GM21360 (cell line): ENCODE measurements at regions not wholly inside any gene's neighbourhood (a gene's known extent, or its start where the extent isn't known, plus 50 kb on each side); places are given as distances from the start of the nearest gene placed in this dataset.
"Not testable (repeated sequence)": the region's sequence is repeated elsewhere in the genome, so short reads cannot be mapped to it uniquely, and the experiment has no call there.

Source experiments
- ATAC-seq: cut with Tn5 transposase; IDR thresholded peaks from one replicate; pipeline ENCODE4 v1.9.1; 2021; ENCODE audit warnings: mild to moderate bottlenecking, moderate library complexity; ENCODE audit not compliant: unreplicated experiment

DNA sequence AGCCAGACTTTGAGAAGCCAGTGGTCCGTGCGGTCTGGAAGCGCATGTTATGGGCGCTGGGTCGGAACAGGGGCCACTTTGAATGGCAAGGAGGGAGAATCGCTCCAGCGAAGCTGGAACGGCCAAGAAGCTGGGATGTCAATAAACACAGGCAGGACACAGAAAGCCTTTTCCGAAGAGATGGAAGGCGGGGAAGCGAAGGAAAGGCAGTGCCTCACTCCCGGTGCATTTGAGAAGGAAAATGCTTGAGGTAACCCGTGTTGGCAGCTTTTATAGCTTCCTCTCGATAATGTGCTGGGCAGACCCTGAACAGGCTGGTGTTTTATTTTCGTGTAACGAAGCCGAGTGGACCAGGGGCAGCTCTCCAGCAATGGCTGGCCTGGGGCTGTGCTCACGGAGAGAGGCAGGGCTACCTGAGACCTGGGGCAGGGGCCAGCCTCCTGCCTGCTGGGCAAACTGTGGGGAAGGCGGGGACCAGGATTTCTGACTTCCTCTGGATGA is 84.2 kb upstream of the SPRY4 start:
- ATAC-seq = no peak

DNA sequence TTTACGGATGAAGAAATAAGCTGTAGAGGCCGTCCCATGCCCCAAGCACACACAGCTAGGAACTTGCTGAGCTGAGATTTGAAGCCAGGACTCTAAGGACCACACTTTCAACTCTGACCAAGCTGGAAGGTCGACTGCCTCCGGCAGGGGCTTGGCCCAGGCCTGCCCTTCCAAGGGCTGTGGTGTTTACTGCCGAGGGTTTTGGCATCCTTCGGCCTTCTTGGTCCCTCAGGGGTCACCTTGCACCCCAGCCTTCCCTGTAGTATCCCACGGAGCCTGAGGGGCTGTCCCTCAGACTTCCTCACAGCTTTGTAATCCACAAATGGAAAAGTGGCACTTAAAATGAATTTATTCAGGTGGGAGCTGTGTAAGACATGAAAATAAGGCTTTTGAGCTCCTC is 83.7 kb upstream of the SPRY4 start:
- no peak for ATAC-seq

DNA sequence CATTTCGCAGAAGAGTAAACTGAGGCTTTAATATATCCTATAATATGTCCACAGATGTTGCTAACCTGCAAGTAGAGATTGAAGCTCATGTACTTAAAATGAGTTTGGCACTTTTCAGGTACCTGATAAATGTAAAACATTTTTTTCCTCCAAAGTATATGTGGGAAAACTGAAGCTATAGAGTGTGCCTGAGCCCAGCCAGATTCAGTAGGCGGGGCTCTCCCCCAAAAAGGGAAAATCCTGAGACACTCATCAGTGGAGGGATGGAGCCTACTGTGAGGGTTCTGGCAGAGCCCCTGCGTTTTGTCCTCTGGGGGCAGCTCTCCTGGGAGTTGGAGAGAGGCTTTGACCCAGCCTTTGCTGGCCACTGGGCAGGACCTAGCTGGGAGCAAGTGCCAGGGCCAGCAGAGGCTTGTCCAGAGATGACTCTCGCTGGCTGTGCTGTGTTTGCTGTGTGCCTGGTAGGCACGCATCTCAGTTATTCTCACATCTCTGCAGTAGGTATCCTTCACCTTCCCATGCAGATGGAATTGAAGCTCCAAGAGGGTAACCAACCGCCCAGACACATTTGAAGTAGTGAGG is 81.1 kb upstream of the SPRY4 start:
- no peak for ATAC-seq

DNA sequence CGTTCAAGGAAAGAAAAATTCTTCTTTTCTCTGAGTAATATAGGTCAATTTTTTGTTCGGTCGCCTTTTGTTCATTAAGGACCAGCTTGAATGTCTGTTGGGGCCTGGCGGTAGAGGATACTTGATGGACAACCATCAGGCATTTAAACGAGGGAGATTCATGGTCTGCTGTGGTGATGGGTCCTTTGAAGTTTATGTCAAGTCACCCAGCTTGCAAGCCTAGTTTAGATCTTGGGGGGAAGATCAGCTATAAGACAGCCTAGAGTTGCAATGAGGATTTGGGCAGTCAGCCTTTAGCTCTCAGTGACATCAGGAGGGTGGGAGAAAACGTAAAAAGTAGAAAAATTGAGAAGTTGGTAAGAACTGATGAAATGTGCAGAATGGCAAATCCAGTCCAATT is 80.2 kb upstream of the SPRY4 start:
- ATAC-seq = no peak

DNA sequence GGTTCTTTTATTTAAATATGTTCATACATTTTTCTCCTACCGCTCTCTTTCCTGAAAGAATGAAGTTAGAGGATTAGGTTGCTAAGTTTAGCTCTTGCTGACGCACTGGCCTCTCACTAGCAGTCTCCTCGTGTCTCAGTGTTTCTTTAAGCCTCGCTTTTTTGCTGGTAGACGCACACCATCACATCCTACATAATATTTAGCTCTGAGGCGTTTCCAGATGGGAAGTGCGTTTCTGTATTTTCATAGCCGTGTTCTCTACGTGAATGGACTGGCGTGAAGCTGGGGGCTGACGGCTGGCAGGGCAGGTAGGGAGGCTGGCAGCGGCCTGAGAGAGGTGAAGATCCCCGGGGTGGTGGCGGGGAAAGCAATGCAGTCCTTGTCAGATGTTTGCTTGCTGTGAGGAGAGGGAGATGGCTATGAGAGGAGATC is 79.2 kb upstream of the SPRY4 start:
- ATAC-seq = no peak

DNA sequence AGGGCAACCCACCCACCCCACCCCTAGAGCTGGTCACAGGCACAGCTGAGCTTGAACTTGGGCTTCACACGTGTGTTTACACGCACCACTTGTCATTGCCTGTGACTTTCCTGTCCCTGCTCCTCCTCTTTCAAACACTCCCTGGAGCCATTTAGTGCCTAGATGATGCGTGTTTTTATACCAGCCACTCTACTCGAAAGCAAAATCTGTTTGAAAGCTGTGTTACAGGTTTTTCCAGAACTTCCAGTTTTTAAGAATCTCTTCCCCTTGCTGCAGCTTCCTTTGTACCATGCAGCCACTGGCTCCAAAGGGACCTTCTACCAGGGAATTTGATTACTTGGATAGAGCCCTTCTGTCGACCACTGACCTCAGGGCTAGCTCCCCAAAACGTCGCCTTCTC is 78.8 kb upstream of the SPRY4 start:
- no peak for ATAC-seq

DNA sequence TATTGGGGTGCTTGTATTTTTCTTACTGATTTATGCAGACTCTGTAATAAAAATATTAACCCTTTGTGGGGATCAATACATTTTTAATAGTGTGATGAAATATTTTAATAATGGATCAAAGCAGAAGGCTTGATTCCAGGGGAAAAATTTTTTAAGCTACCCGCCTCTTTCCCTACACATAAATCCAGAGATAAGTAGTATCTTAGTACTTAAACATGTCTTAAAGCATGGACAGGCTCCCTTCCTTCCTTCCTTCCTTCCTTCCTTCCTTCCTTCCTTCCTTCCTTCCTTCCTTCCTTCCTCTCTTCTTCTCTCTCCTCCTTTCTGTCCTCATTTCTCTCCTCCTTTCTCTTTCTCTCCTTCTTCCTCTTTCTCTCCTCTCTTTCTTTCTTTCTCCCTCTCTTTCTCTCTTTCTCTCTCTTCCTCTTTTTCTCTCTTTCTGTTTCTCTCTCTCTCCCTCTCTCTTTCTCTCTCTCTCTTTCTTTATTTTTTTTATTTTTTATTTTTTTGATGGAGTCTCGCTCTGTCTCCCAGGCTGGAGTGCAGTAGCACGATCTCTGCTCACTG is 78.0 kb upstream of the SPRY4 start:
- ATAC-seq = no peak

DNA sequence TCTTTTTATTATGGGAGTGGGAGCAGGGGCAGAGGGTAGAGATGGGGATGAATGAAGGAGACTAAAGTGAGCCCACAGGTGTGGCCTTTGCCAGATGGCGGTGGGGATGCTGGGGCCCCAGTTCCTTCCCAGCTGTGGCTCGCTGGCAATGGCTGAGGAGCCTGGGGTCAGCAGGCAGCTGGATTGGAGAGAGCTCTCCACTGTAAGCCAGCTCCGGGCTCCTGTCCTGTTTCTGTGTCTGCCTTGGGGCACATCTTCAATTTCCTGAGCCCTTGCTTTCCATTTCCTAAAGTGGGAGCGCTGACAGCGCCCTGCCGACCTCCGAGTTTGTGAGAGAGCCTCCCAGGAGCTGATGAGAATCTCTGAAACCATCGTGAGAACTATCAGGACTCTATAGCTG is 75.6 kb upstream of the SPRY4 start:
- ATAC-seq = no peak

DNA sequence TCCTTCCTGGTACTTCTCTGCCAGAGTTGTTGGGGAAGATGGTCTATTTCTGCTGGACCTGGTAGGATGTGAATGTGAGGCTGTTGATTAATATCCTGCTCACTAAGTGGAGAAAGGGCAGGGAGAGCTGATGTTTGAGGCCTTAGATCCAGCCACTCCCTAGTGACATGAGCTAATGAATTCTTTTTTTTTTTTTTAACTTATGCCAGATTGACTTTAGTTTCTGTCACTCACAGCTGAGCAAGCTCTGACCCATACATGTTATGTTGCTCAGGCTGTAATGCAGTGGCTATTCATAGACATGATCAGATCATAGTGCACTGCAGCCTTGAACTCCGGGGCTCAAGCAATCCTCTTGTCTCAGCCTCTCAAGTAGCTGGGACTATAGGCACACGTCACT is 75.1 kb upstream of the SPRY4 start:
- ATAC-seq = peak; percentile 42

DNA sequence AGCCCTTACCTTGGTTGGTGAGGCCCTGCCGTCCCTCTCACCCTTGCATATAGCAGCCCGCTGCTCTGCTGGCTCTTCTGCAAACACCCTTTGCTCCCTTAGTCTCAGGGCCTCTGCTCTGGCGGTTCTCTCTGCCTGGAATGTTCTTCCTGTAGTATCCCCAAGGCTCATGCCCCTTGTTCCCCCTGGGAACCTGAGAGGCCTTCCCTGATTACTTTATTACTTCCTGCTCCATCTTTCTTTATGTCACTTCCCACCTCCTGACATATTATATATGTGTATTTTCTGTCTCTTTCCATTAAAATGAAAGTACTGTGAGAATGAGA is 73.9 kb upstream of the SPRY4 start:
- ATAC-seq = no peak

DNA sequence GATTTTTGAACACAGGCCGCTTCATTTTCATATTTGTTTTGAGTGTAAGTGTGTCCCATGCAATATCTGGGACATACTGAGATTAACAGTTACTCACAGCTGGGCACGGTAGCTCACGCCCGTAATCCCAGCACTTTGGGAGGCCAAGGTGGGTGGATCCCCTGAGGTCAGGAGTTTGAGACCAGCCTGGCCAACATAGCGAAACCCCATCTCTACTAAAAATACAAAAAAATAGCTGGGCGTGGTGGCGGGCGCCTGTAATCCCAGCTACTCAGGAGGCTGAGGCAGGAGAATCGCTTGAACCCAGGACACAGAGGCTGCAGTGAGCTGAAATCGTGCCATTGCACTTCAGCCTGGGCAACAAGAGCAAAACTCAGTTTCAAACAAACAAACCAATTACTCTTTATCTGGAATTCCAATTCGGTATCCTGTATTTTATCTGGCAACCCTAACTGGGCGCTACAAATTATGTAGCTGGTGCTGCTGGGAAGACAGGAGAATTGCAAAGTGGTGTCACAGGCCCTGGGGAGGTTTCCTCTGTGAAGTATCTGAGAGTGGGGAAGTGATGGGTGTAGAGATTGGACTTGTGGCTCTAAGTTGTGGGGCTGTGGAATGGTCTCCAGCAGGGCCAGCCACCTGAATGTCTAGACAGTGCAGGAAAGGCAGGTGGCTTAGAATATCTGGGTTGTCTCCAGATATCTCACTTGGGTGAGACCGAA is 73.3 kb upstream of the SPRY4 start:
- ATAC-seq = not testable (repeated sequence)

DNA sequence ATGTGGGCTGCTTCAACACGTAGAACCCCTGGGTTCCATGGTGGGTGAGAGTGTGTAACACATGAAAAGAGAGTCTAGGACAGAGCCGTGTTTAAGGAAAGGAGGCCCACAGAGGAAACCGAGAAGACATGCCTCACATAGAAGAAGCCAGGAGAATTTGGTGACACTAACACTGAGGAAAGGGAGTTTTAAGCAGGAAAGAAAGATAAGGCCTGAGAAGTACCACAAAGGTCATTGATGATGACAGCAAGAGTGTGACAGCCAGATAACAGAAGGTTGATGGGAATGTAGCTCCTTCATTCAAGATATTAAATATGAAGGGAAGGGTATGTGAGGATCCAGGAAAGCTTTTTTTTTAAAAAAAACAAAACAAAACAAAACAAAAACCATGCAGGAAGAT is 72.4 kb upstream of the SPRY4 start:
- ATAC-seq = no peak

DNA sequence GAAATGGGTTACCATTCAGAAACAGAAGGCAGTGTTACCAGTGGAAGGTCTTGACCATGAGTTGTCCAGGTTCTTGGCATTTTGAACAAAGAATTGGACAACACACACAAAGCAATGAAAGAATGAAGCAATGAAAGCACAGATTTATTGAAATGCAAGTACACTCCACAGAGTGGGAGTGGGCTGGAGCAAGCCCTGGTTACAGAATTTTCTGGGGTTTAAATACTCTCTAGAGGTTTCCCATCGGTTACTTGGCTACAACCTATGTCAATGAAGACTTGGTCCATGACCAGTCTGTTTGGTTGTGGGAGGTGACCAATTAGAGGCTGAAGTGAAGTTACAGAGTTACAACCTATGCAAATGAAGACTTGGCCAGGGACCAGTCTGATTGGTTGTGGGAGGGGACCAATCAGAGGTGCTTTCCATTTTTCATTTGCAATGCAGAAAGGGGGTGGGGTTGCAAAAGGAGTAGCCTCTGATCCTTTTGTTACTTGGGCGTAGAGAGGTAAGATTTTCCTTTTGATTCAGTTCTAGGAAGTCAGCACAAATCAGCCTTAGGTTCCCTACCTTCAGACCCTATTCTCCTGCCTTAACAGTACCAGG is 71.7 kb upstream of the SPRY4 start:
- ATAC-seq = no peak

DNA sequence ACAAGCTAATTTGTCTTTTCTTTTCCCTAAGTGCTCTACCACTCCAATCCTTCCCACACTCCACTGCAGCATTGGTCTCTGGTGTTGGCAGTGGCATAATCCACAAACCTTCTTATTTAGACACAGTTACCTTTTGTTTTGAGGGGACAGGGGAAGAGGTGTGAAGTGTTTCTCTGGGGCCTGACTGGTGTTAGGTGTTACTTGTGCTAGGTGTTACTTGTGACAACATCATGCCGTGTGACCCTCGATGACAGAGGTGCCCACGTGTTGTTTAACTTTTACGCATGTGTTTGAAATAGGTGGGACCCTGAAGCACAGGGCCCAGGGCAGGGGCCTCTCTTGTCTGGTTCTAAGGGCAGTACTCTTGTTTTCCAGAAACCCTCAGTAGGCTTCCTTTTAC is 70.5 kb upstream of the SPRY4 start:
- no peak for ATAC-seq

DNA sequence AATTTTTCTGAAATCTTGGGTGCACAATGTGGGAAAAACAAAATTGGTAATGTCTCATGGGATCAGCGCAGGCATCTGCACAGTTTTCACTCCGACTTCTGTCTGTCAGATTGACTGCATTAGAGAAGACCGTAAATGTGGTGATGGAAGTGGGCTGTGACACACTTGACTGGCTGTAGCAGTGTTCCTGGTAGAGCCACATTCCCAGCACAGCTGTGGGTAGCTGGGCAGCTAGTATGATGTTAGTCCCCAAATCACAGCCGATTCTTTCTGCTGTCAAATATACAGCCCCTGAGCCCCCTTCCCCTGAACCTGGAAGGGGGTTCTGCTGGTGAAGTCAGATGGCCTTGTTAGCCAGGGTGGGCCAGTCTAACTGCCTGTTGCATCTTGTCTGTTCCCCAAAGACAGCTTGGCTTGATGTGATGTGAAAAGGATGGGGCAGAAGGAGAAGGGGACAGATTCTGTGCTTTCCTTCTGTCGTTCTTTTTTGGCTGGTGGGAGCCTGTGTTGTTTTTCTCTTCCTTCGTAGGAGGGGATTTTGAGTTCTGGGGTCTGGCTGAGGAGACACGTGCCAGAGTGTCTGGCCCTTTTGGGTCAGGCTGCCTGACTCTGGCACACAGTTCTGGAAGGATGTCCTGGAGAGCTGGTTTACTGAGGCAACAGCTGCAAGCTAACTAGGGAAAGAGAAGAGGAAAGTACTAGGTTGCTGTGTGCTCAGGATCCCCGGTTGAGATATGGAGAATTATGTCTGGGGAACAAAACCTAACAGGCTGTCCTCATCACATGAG is 66.4 kb upstream of the SPRY4 start:
- ATAC-seq = no peak

DNA sequence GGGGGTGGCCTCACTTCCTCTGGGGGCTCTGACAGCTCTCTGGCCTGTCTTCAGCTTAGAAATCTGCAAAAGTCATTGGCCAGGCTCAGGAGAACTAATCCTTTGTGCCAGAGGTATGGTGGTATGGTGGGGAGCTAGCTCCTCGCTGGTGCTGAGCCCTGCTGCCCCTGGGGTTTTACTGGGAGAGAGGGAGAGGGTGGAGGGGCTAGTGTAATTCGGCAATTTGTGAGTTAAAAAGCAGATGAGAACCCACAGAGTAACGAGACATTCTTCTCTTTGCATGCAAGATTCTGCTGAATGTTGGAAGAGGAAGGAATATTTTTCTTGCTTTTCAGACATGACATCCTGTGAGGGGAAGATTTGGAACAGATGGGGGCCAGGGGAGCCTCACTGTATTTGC is 65.5 kb upstream of the SPRY4 start:
- no peak for ATAC-seq

DNA sequence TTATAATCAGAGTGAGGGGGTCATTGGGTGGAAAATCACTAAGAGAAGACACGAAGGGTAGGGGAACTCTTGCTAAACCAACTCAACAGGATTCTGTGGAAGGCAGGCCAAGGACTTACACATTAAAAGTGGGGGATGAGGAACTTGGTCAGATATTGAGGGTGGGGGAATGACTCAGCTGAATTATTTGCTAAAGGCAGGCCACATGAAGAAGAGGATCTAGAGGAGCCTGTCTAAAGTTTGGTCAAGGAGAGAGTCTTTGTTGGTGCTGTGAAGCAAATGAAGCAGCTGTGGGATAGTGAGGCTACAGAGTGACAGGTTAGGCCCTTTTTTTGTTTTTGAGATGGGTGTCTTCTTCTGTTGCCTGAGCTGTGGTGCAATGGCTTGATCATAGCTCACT is 63.9 kb upstream of the SPRY4 start:
- no peak for ATAC-seq

DNA sequence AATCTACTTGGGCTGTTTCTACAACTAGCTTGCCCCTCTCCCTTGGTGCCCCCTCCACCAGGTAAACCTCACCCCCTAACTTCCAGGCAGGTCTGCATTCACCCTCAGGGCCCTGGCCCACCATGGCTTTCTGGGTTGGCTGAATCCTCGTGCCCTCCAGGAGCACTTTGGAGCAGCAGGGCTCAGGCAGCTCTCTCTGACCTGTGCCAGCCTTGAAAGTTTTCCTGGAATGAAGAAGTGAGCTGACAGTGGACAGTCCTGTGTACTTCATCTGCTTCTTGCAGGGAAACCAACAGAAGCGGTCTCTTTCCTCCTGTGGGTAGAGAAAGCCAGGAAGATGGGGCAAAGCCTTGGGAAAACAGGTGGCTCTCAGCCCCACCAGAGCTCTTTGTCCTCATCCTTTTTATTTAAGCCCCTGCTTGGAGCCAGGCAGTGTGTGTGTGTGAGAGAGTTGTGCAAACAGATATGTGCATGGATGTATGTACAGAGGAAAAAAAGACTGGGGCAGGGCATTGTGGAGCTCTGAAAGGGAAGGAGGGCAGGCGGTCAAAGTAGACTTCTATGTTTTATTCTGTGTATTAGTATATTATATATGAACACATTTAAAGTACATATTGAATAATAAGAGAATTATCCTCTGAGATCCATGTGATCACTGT is 62.3 kb upstream of the SPRY4 start:
- no peak for ATAC-seq

DNA sequence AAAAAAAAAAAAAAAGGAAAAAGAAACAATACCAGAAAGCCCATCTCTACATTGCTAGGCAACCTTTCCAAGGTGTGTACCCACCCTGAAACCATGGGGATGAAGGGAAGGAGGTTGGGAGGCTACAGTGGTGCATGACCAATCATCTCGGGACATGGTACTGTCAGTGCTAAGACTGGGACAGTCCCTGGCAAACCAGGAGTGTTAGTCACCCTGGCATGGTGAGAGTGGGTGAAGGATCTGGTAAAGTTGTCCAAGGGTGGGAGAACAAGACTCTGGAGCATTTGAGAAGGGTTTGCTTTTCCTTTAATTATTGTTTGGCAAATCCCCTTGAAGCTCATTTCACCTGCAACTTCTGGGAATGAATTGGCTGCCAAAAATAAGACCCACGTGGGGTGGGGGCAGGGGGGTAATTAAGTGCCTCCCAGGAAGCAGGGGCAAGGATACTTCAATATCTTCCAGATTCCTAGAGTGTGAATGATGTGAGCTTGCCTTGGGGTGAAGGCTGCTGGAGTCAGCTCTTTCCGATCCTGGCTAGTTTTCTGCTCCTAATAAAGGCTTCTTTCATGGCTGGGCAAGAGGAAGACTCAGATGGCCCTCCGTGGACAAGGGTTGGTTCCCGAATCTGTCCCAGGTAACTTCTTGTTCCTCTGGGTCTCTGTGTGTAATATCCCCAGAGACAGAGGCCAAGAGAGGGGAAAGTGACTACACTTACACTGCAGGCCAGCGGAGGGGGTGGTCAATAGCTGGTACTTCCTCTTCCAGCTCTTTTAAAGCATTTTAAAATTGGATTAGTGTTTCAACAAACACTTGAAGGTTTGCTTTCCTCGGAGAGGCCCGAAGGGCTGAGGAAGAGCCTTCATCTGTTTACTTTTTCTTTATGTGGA is 61.6 kb upstream of the SPRY4 start:
- no peak for ATAC-seq

DNA sequence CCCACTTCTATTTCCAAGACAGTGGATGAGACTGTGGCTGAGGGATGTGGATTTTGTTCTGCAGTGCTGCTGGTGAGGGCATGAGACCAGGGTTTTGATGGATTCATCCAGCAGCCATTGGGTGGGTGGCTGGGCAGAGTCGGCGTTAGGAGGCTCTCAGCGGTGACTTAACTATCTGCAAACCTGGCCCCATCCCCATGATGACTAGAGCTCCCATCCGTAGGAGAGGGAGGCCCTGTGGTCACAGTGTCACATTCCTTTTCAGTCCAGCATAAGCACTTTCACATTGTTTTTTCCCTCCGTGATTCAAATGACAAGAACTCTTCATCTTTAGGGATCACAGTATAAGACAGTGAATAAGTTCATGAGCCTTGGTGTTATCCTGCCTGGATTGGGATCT is 60.4 kb upstream of the SPRY4 start:
- no peak for ATAC-seq
